CD1c-positive myeloid dendritic cell (primary cell): ENCODE measurements at regions not wholly inside any gene's neighbourhood (a gene's known extent, or its start where the extent isn't known, plus 50 kb on each side); places are given as distances from the start of the nearest gene placed in this dataset.

Experiments used
- DNase-seq: peaks from one replicate; pipeline ENCODE4 v3.0.0-alpha.2; 2016; ENCODE audit errors: extremely low spot score

GRCh38 chr15:62834686-62835329 is 207.7 kb upstream of the TPM1 start:
- DNase-seq = no peak

- DNase-seq = no peak
Observed at GRCh38 chr15:62835351-62835750, 207.2 kb upstream of the TPM1 start.

GRCh38 chr15:62835762-62836161 is 206.8 kb upstream of the TPM1 start:
- DNase-seq = no peak

GRCh38 chr15:62840526-62841268 is 201.8 kb upstream of the TPM1 start:
- DNase-seq = no peak

- no peak for DNase-seq
Observed at GRCh38 chr15:62841269-62841628, 201.3 kb upstream of the TPM1 start.

GRCh38 chr15:62841891-62842559 is 200.5 kb upstream of the TPM1 start:
- no peak for DNase-seq

GRCh38 chr15:62843311-62843710 is 199.2 kb upstream of the TPM1 start:
- no peak for DNase-seq

GRCh38 chr15:62844564-62845240 is 197.8 kb upstream of the TPM1 start:
- no peak for DNase-seq

GRCh38 chr15:62845241-62846126 is 197.1 kb upstream of the TPM1 start:
- DNase-seq = no peak

GRCh38 chr15:62846131-62846804 is 196.3 kb upstream of the TPM1 start:
- no peak for DNase-seq

GRCh38 chr15:62846805-62847495 is 195.6 kb upstream of the TPM1 start:
- DNase-seq = no peak

- peak; percentile 60 for DNase-seq
Observed at GRCh38 chr15:62847900-62848489, 194.6 kb upstream of the TPM1 start.

- peak; percentile 1 for DNase-seq
Observed at GRCh38 chr15:62848632-62849050, 193.9 kb upstream of the TPM1 start.

- no peak for DNase-seq
Observed at GRCh38 chr15:62849316-62850106, 193.0 kb upstream of the TPM1 start.

GRCh38 chr15:62850318-62850717 is 192.2 kb upstream of the TPM1 start:
- no peak for DNase-seq

- no peak for DNase-seq
Observed at GRCh38 chr15:62850791-62851291, 191.7 kb upstream of the TPM1 start.

- peak; percentile 19 for DNase-seq
Observed at GRCh38 chr15:62853114-62853840, 189.3 kb upstream of the TPM1 start.

GRCh38 chr15:62853841-62854225 is 188.7 kb upstream of the TPM1 start:
- no peak for DNase-seq
